A549 (cell line): ENCODE measurements at regions not wholly inside any gene's neighbourhood (a gene's known extent, or its start where the extent isn't known, plus 50 kb on each side); places are given as distances from the start of the nearest gene placed in this dataset.

Experiments
- ATAC-seq, 2 experiments: fragments of 200-7000 bp in 1 of 2; fragments of >200 bp in 1 of 2; cut with Nextera tagmentation in 1 of 2; cut with Tn5 transposase in 1 of 2; 3 replicates each; pipeline versions ENCODE4 v1.8.0 to v1.9.1; 2018 to 2020; ENCODE audit warnings: mild to moderate bottlenecking in 1 of 2, moderate library complexity in 1 of 2
- CTCF ChIA-PET: fragments of 300-600 bp; sonication (Branson Sonifier 250); formaldehyde crosslinking; extraction: SDS; loops from one replicate; lab custom pipeline; 2021; ENCODE audit warnings: antibody characterized with exemption, inconsistent platforms; lab: Yijun Ruan, JAX
- POLR2A ChIA-PET: fragments of 350-600 bp; formaldehyde crosslinking; extraction: SDS; loops from one replicate; lab custom pipeline; 2021; ENCODE audit warnings: antibody characterized with exemption, inconsistent platforms; lab: Yijun Ruan, JAX
- DNase-seq, 2 experiments: peaks; one replicate each; pipeline versions ENCODE4 v3.0.0 to v3.0.0-alpha.2; 2011 to 2016; ENCODE audit warnings: low read depth in 1 of 2, low spot score in 1 of 2
- FAIRE-seq: peaks from 2 replicates; lab custom pipeline; 2011; peaks lifted over from hg19 to GRCh38; lab: Jason Lieb, UNC
- H3K27ac ChIP-seq, 2 experiments: fragments of >200 bp; sonication (Bioruptor Twin); formaldehyde crosslinking; 3 replicates each; pipeline ENCODE4 v1.5.1; 2016 to 2017
- H3K4me1 ChIP-seq: fragments of >200 bp; sonication (Bioruptor Twin); formaldehyde crosslinking; 3 replicates; pipeline ENCODE4 v1.6.1; 2016
- H3K4me2 ChIP-seq: fragments of >200 bp; sonication (Bioruptor Twin); formaldehyde crosslinking; 3 replicates; pipeline ENCODE4 v1.6.1; 2016
- H3K4me3 ChIP-seq: fragments of >200 bp; sonication (Bioruptor Twin); formaldehyde crosslinking; 3 replicates; pipeline ENCODE4 v1.5.1; 2016
- H3K9me3 ChIP-seq: fragments of >200 bp; sonication (Bioruptor Twin); formaldehyde crosslinking; 3 replicates; pipeline ENCODE4 v1.6.1; 2016
- ATOH8 ChIP-seq: fragments of 250-450 bp; sonication (Bioruptor Pico); IDR thresholded peaks from 2 replicates; pipeline ENCODE4 v1.5.0; 2020; ENCODE audit warnings: low read depth, mild to moderate bottlenecking, moderate library complexity
- BCL3 ChIP-seq: fragments of >200 bp; sonication (Bioruptor Twin); formaldehyde crosslinking; IDR thresholded peaks from 3 replicates; pipeline ENCODE4 v1.6.1; 2016
- CHD2 ChIP-seq: fragments of 150-350 bp; IDR thresholded peaks from 2 replicates; pipeline ENCODE4 v1.6.1; 2014; ENCODE audit warnings: low read length; ENCODE audit not compliant: partially characterized antibody
- EHMT2 ChIP-seq: fragments of 200-600 bp; sonication (generic); IDR thresholded peaks from 2 replicates; pipeline ENCODE4 v1.6.1; 2016; ENCODE audit warnings: antibody characterized with exemption, low read depth, mild to moderate bottlenecking, moderate library complexity
- EP300 ChIP-seq, 2 experiments: fragments of >200 bp; sonication (Bioruptor Twin); formaldehyde crosslinking; IDR thresholded peaks; 2 replicates in 1 of 2; 3 replicates in 1 of 2; pipeline ENCODE4 v1.6.1; 2016 to 2017
- ESRRA ChIP-seq: fragments of 150-350 bp; IDR thresholded peaks from 2 replicates; pipeline ENCODE4 v1.6.1; 2014; ENCODE audit warnings: mild to moderate bottlenecking, low read length, borderline replicate concordance
- HDAC2 ChIP-seq: fragments of 200-600 bp; sonication (generic); IDR thresholded peaks from 2 replicates; pipeline ENCODE4 v1.6.1; 2016
- HES2 ChIP-seq: fragments of >200 bp; sonication (Bioruptor Twin); formaldehyde crosslinking; IDR thresholded peaks from 2 replicates; pipeline ENCODE4 v1.6.1; 2016
- KDM1A ChIP-seq: fragments of 200-600 bp; sonication (generic); IDR thresholded peaks from 2 replicates; pipeline ENCODE4 v1.6.1; 2016; ENCODE audit warnings: low read depth, mild to moderate bottlenecking
- MAFK ChIP-seq: fragments of 450-650 bp; IDR thresholded peaks from 2 replicates; pipeline ENCODE4 v1.6.1; 2014; ENCODE audit not compliant: partially characterized antibody
- MAX ChIP-seq: IDR thresholded peaks from 2 replicates; pipeline ENCODE4 v1.6.1; 2012
- MAZ ChIP-seq: fragments of 150-350 bp; IDR thresholded peaks from 2 replicates; pipeline ENCODE4 v1.6.1; 2014; ENCODE audit warnings: antibody characterized with exemption, low read depth, low read length, borderline replicate concordance
- NPAS2 ChIP-seq: fragments of 250-450 bp; sonication (Bioruptor Pico); IDR thresholded peaks from 2 replicates; pipeline ENCODE4 v1.8.0; 2022; ENCODE audit warnings: mild to moderate bottlenecking, moderate library complexity, borderline replicate concordance
- NR3C1 ChIP-seq: fragments of >200 bp; sonication (Bioruptor Twin); formaldehyde crosslinking; IDR thresholded peaks from 3 replicates; pipeline ENCODE4 v1.6.1; 2017
- PBX3 ChIP-seq: IDR thresholded peaks from 2 replicates; pipeline ENCODE4 v1.6.1; 2012
- PHF8 ChIP-seq: fragments of 200-600 bp; sonication (generic); IDR thresholded peaks from 2 replicates; pipeline ENCODE4 v1.6.1; 2016; ENCODE audit warnings: low read depth, mild to moderate bottlenecking, antibody characterized with exemption, moderate library complexity, borderline replicate concordance
- POLR2A ChIP-seq: IDR thresholded peaks from 2 replicates; pipeline ENCODE4 v1.6.1; 2012; ENCODE audit warnings: mild to moderate bottlenecking, low read length
- RARB ChIP-seq: fragments of 250-450 bp; sonication (Bioruptor Pico); IDR thresholded peaks from 2 replicates; pipeline ENCODE4 v1.8.0; 2021; ENCODE audit warnings: mild to moderate bottlenecking, moderate library complexity
- RCOR1 ChIP-seq: fragments of 150-350 bp; IDR thresholded peaks from 2 replicates; pipeline ENCODE4 v1.6.1; 2014; ENCODE audit warnings: antibody characterized with exemption, low read length, low read depth
- SMC3 ChIP-seq: fragments of >200 bp; sonication (Bioruptor Twin); formaldehyde crosslinking; IDR thresholded peaks from 3 replicates; pipeline ENCODE4 v1.6.1; 2018; ENCODE audit warnings: inconsistent platforms
- TFCP2L1 ChIP-seq: fragments of 250-450 bp; sonication (Bioruptor Pico); IDR thresholded peaks from 2 replicates; pipeline ENCODE4 v1.5.0; 2021; ENCODE audit warnings: mild to moderate bottlenecking
- ZNF302 ChIP-seq: fragments of 250-450 bp; sonication (Bioruptor Pico); IDR thresholded peaks from 2 replicates; pipeline ENCODE4 v1.9.0; 2021; ENCODE audit warnings: inconsistent platforms, mild to moderate bottlenecking, moderate library complexity
- ZSCAN20 ChIP-seq: fragments of 250-450 bp; sonication (Bioruptor Pico); IDR thresholded peaks from 2 replicates; pipeline ENCODE4 v1.8.0; 2022; ENCODE audit warnings: mild to moderate bottlenecking, moderate library complexity
- WGBS: methylation state at CpG from one replicate; pipeline ENCODE4 v1.1.6; 2017; ENCODE audit errors: missing lambda C conversion rate; 5-methylcytosine and 5-hydroxymethylcytosine counted together

- TF ChIP-seq TFCP2L1 (CRISPR knock-in tag) = no peak
- TF ChIP-seq EHMT2 = no peak
- TF ChIP-seq, all 56 proteins: peak for 0
These were observed 492.2 kb downstream of the CCSER2 start (continued) for GRCh38 chr10:84820596-84820995.

- Histone ChIP-seq H3K27ac (no peak overlapping the region), H3K4me1 (no peaks in the 10 kb centered on the region), H3K4me2 (no peak overlapping the region), H3K4me3 (no peak overlapping the region), H3K9me3 (no peaks in the 10 kb centered on the region)
- TF ChIP-seq EP300 (IDR thresholded peaks at IDR 0.05) (no peak), PBX3 (no peak), NPAS2 (CRISPR knock-in tag) (no peak), ATOH8 (no peak), MAZ (no peak)
- no peak for DNase-seq
- 25% methylated on average over 3 of the region's 3 CpGs for WGBS
- ATAC-seq = no peak
- CTCF ChIA-PET = no interaction called here
- FAIRE-seq = no peak
- POLR2A ChIA-PET = interaction anchor here (0.7 kb wide), 1 partner anchor 1024 kb away, joined by 3 read pairs; no protein-coding TSS in a partner anchor
These were observed 494.7 kb downstream of the CCSER2 start for GRCh38 chr10:84822931-84823630.

- H3K4me3 ChIP-seq = no peak overlapping the region
- ATAC-seq = no peak
- H3K4me1 ChIP-seq = no peaks in the 10 kb centered on the region
- TF ChIP-seq PHF8 (no peak), ZNF302 (no peak), NR3C1 (no peak), ZSCAN20 (CRISPR knock-in tag) (no peak), HES2 (no peak), ESRRA (no peak), BCL3 (no peak), MAX (no peak), KDM1A (no peak), CHD2 (no peak), RCOR1 (no peak), HDAC2 (no peak), POLR2A (no peak), TFCP2L1 (CRISPR knock-in tag) (no peak), PBX3 (no peak), SMC3 (no peak), ATOH8 (no peak), RARB (CRISPR knock-in tag) (no peak), MAFK (no peak)
- no peaks in the 10 kb centered on the region for H3K9me3 ChIP-seq
- no peak overlapping the region for H3K4me2 ChIP-seq
- CTCF ChIA-PET = no interaction called here
- WGBS = 64% methylated on average over 1 of the region's 1 CpG
- H3K27ac ChIP-seq = no peak overlapping the region
- DNase-seq = no peak
- POLR2A ChIA-PET = no interaction called here
- FAIRE-seq = no peak
These were observed 496.1 kb downstream of the CCSER2 start for GRCh38 chr10:84824525-84824924.
